Parathyroid adenoma (tissue), 2 donors: ENCODE measurements at regions not wholly inside any gene's neighbourhood (a gene's known extent, or its start where the extent isn't known, plus 50 kb on each side); places are given as distances from the start of the nearest gene placed in this dataset.

Experiments
- H2AFZ ChIP-seq: fragments of 300-600 bp; sonication (generic); one replicate; pipeline ENCODE4 v1.7.0; 2017; ENCODE audit warnings: antibody characterized with exemption, mild to moderate bottlenecking
- H3K27ac ChIP-seq: fragments of 300-600 bp; sonication (generic); one replicate; pipeline ENCODE4 v1.7.0; 2017
- H3K27me3 ChIP-seq: fragments of 300-600 bp; sonication (generic); one replicate; pipeline ENCODE4 v1.7.0; 2017; ENCODE audit warnings: low read length; ENCODE audit not compliant: control insufficient read depth, insufficient read depth
- H3K36me3 ChIP-seq: fragments of 300-600 bp; sonication (generic); one replicate; pipeline ENCODE4 v1.7.0; 2017; ENCODE audit warnings: low read length; ENCODE audit not compliant: control insufficient read depth, insufficient read depth
- H3K4me1 ChIP-seq: fragments of 300-600 bp; sonication (generic); one replicate; pipeline ENCODE4 v1.7.0; 2017; ENCODE audit warnings: control low read depth
- H3K4me2 ChIP-seq: fragments of 300-600 bp; sonication (generic); one replicate; pipeline ENCODE4 v1.7.0; 2017; ENCODE audit warnings: low read length
- H3K4me3 ChIP-seq: fragments of 300-600 bp; sonication (generic); one replicate; pipeline ENCODE4 v1.7.0; 2017; ENCODE audit warnings: low read depth, low read length
- H3K79me2 ChIP-seq: fragments of 300-600 bp; sonication (generic); one replicate; pipeline ENCODE4 v1.7.0; 2017; ENCODE audit warnings: control low read depth
- H3K9ac ChIP-seq: fragments of 300-600 bp; sonication (generic); one replicate; pipeline ENCODE4 v1.7.0; 2017; ENCODE audit warnings: mild to moderate bottlenecking
- H3K9me3 ChIP-seq: fragments of 300-600 bp; sonication (generic); one replicate; pipeline ENCODE4 v1.7.0; 2017; ENCODE audit warnings: low read length; ENCODE audit not compliant: control insufficient read depth
- TF ChIP-seq, protein P1 (sequence below): fragments of 300-600 bp; sonication (generic); IDR thresholded peaks from one replicate; pipeline ENCODE4 v1.7.0; 2017; ENCODE audit warnings: antibody characterized with exemption, mild to moderate bottlenecking
- donor health status: primary hyperparathyroidism.

- Histone ChIP-seq H3K36me3 (peaks cover 4% of the 10 kb centered on the region), H3K27me3 (no peaks in the 10 kb centered on the region), H3K79me2 (no peaks in the 10 kb centered on the region), H3K9me3 (no peaks in the 10 kb centered on the region), H3K9ac (no peak overlapping the region), H3K4me3 (no peak overlapping the region), H3K27ac (no peak overlapping the region), H3K4me2 (no peak overlapping the region), H3K4me1 (no peaks in the 10 kb centered on the region), H2AFZ (no peak overlapping the region)
- TF ChIP-seq, protein P1, sequence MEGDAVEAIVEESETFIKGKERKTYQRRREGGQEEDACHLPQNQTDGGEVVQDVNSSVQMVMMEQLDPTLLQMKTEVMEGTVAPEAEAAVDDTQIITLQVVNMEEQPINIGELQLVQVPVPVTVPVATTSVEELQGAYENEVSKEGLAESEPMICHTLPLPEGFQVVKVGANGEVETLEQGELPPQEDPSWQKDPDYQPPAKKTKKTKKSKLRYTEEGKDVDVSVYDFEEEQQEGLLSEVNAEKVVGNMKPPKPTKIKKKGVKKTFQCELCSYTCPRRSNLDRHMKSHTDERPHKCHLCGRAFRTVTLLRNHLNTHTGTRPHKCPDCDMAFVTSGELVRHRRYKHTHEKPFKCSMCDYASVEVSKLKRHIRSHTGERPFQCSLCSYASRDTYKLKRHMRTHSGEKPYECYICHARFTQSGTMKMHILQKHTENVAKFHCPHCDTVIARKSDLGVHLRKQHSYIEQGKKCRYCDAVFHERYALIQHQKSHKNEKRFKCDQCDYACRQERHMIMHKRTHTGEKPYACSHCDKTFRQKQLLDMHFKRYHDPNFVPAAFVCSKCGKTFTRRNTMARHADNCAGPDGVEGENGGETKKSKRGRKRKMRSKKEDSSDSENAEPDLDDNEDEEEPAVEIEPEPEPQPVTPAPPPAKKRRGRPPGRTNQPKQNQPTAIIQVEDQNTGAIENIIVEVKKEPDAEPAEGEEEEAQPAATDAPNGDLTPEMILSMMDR, result no peak
These were observed 70.1 kb upstream of the SGO1 start for GRCh38 chr3:20256144-20256543.

GRCh38 chr3:20254268-20255117 is 68.5 kb upstream of the SGO1 start:
- Histone ChIP-seq H3K27ac (no peak overlapping the region), H3K4me1 (no peaks in the 10 kb centered on the region), H3K9me3 (no peaks in the 10 kb centered on the region), H3K4me3 (no peak overlapping the region), H3K79me2 (no peaks in the 10 kb centered on the region), H2AFZ (no peak overlapping the region), H3K27me3 (no peaks in the 10 kb centered on the region), H3K9ac (no peak overlapping the region), H3K36me3 (peaks cover 4% of the 10 kb centered on the region), H3K4me2 (no peak overlapping the region)
- TF ChIP-seq, protein P1, result no peak

- H3K79me2 ChIP-seq, result no peaks in the 10 kb centered on the region
- no peak overlapping the region for H3K27ac ChIP-seq
- no peak overlapping the region for H3K4me2 ChIP-seq
- H3K4me1 ChIP-seq, result no peaks in the 10 kb centered on the region
- H3K9ac ChIP-seq, result no peak overlapping the region
- H3K4me3 ChIP-seq, result no peak overlapping the region
- no peak overlapping the region for H2AFZ ChIP-seq
- no peaks in the 10 kb centered on the region for H3K27me3 ChIP-seq
- TF ChIP-seq, protein P1, result no peak
- H3K9me3 ChIP-seq, result no peaks in the 10 kb centered on the region
- peaks cover 3% of the 10 kb centered on the region for H3K36me3 ChIP-seq
These were observed 64.8 kb upstream of the SGO1 start for GRCh38 chr3:20250786-20251185.

DNA sequence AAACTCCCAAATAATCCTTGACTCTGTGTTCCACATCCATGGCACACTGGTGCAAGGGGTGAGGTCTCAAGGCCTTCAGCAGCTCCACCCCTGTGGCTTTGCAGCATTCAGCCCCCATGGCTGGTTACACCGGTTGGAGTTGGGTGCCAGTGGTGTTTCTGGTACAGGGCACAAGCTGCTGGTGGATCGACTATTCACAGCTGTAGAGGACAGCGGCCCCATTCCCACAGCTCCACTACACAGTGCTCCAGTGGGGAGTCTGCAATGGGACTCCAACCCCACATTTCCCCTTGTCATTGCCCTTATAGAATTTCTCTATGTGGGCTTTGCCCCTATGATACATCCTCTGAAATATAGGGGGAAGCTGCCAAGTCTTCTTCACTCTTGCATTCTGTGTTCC is 64.3 kb upstream of the SGO1 start:
- H3K27ac ChIP-seq, result no peak overlapping the region
- H3K4me3 ChIP-seq, result no peak overlapping the region
- no peaks in the 10 kb centered on the region for H3K4me1 ChIP-seq
- no peak overlapping the region for H3K4me2 ChIP-seq
- no peaks in the 10 kb centered on the region for H3K36me3 ChIP-seq
- no peak overlapping the region for H2AFZ ChIP-seq
- TF ChIP-seq, protein P1, result no peak
- no peak overlapping the region for H3K9ac ChIP-seq
- H3K27me3 ChIP-seq, result no peaks in the 10 kb centered on the region
- no peaks in the 10 kb centered on the region for H3K9me3 ChIP-seq
- no peaks in the 10 kb centered on the region for H3K79me2 ChIP-seq

- no peaks in the 10 kb centered on the region for H3K9me3 ChIP-seq
- no peak overlapping the region for H3K4me3 ChIP-seq
- no peak overlapping the region for H2AFZ ChIP-seq
- no peaks in the 10 kb centered on the region for H3K79me2 ChIP-seq
- no peaks in the 10 kb centered on the region for H3K4me1 ChIP-seq
- no peak overlapping the region for H3K9ac ChIP-seq
- H3K36me3 ChIP-seq, result no peaks in the 10 kb centered on the region
- TF ChIP-seq, protein P1, result no peak
- no peaks in the 10 kb centered on the region for H3K27me3 ChIP-seq
- no peak overlapping the region for H3K4me2 ChIP-seq
- no peak overlapping the region for H3K27ac ChIP-seq
These were observed 60.7 kb upstream of the SGO1 start for GRCh38 chr3:20246662-20247061.
